ENCODE measurements at regions not wholly inside any gene's neighbourhood (a gene's known extent, or its start where the extent isn't known, plus 50 kb on each side); places are given as distances from the start of the nearest gene placed in this dataset.

- no peak for TF ChIP-seq EZH2phosphoT487 (IDR thresholded peaks at IDR 0.05; ENCODE audit: low read length)
- TF ChIP-seq CTCF (IDR thresholded peaks at IDR 0.05; ENCODE audit: low read length): no peak
Observed at GRCh38 chr18:1292167-1292566, 387.5 kb downstream of the ADCYAP1 start.
